ENCODE measurements at regions not wholly inside any gene's neighbourhood (a gene's known extent, or its start where the extent isn't known, plus 50 kb on each side); places are given as distances from the start of the nearest gene placed in this dataset.

DNA sequence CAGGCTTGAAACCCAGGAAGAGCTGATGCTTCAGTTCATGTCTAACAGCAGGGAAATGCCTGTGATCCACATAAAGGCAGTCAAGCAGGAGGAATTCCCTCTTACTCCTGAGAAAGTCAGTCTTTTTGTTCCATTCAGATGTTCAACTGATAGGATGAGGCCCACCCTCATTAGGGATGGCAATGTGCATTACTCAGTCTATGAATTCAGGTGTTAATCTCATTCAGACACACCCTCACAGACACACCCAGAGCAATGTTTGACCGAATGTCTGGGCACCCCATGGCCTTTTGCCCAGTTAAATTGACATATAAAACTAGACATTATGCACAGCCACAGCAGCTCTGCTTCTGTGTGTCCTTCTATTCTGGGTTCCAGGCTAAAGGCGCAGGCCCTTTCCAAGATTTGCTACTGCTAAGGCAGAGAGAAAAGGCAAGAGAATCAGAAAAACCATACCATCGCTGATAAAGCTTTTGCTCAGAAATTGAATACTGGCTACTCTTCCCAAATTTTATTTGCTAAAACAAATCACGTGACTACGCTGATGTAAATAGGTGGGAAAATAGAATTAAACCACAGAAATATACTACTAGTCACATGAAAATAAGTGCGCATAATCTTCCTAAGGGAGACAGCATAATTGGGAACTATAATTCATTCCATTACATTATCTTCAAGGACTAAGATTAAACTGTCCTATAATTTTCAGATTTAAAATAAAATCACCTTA lies 625.0 kb upstream of the MAN1A1 start:
- no peak overlapping the region for H3K4me3 ChIP-seq (ENCODE audit: control insufficient read depth in 2 of 3, extremely low read depth in 1 of 3, insufficient read depth in 2 of 3, low read depth in 1 of 3, low read length in 3 of 3)
- no peak for TF ChIP-seq EZH2 (IDR thresholded peaks at IDR 0.05; ENCODE audit: low read length)
- TF ChIP-seq, protein P1, sequence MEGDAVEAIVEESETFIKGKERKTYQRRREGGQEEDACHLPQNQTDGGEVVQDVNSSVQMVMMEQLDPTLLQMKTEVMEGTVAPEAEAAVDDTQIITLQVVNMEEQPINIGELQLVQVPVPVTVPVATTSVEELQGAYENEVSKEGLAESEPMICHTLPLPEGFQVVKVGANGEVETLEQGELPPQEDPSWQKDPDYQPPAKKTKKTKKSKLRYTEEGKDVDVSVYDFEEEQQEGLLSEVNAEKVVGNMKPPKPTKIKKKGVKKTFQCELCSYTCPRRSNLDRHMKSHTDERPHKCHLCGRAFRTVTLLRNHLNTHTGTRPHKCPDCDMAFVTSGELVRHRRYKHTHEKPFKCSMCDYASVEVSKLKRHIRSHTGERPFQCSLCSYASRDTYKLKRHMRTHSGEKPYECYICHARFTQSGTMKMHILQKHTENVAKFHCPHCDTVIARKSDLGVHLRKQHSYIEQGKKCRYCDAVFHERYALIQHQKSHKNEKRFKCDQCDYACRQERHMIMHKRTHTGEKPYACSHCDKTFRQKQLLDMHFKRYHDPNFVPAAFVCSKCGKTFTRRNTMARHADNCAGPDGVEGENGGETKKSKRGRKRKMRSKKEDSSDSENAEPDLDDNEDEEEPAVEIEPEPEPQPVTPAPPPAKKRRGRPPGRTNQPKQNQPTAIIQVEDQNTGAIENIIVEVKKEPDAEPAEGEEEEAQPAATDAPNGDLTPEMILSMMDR (optimal IDR thresholded peaks at IDR 0.05 in 1 of 3, IDR thresholded peaks at IDR 0.05 in 1 of 3, conservative IDR thresholded peaks at IDR 0.05 in 1 of 3; ENCODE audit: extremely low read depth in 1 of 3, insufficient read depth in 2 of 3, low read length in 3 of 3), result no peak

DNA sequence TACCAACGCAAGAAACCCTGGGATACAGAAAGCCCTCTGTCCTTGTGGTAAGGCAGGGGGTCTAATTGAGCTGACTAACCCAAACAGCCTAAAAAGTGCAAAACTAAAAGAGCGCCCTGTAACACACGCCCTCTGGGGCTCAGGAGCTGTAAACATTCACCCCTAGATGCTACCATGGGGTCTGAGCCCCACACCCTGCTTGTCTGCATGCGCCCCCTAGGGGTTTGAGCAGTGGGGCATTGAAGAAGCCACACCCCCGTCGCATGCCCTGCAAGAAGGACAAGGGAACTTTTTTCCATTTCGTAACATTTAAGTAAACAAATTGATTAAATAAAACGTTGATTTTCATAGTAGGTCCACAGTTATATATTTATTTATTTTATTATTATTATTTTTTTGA lies 616.9 kb upstream of the MAN1A1 start:
- dilution Hi-C loops (cut with MboI; ENCODE audit: extremely low pct_ligation_motif_present, low sequenced_read_pairs), result no loop called here
- H3K9me3 ChIP-seq (ENCODE audit: control insufficient read depth, low read depth, low read length), result no peaks in the 10 kb centered on the region
- TF ChIP-seq, protein P1 (optimal IDR thresholded peaks at IDR 0.05 in 1 of 3, IDR thresholded peaks at IDR 0.05 in 1 of 3, conservative IDR thresholded peaks at IDR 0.05 in 1 of 3; ENCODE audit: extremely low read depth in 1 of 3, insufficient read depth in 2 of 3, low read length in 3 of 3), result peak in 1 of 3 experiments; percentile 24
- TF ChIP-seq EZH2 (IDR thresholded peaks at IDR 0.05; ENCODE audit: low read length), result no peak
- no peaks in the 10 kb centered on the region for H3K4me1 ChIP-seq (ENCODE audit: control insufficient read depth, extremely low read depth, insufficient read depth, low read length)
- H3K4me3 ChIP-seq (ENCODE audit: control insufficient read depth in 2 of 3, extremely low read depth in 1 of 3, insufficient read depth in 2 of 3, low read depth in 1 of 3, low read length in 3 of 3), result no peak overlapping the region
- H3K27me3 ChIP-seq (ENCODE audit: control insufficient read depth, extremely low read depth, insufficient read depth, low read length), result no peaks in the 10 kb centered on the region
- no peak for FAIRE-seq
- no peaks in the 10 kb centered on the region for H3K79me2 ChIP-seq (ENCODE audit: control insufficient read depth, insufficient read depth, low read length)
- no peak overlapping the region for H2AFZ ChIP-seq (ENCODE audit: control insufficient read depth, low read length)
- H3K9ac ChIP-seq (ENCODE audit: control insufficient read depth, extremely low read depth, insufficient read depth, low read length), result no peak overlapping the region
- H3K4me2 ChIP-seq (ENCODE audit: control insufficient read depth, extremely low read depth, insufficient read depth, low read depth, low read length), result no peak overlapping the region
- H3K36me3 ChIP-seq (ENCODE audit: control insufficient read depth in 2 of 2, extremely low read depth in 1 of 2, insufficient read depth in 2 of 2, low read length in 2 of 2), result no peaks in the 10 kb centered on the region
- no peak overlapping the region for H3K27ac ChIP-seq (ENCODE audit: control insufficient read depth, insufficient read depth, low read length)
- H3K9me1 ChIP-seq (ENCODE audit: control insufficient read depth, extremely low read depth, insufficient read depth, low read length), result no peaks in the 10 kb centered on the region
- DNase-seq (ENCODE audit: low read depth, low spot score), result no peak
- H4K20me1 ChIP-seq (ENCODE audit: control insufficient read depth, extremely low read depth, insufficient read depth, low read length), result no peaks in the 10 kb centered on the region

More for the DNA sequence above, 625.0 kb upstream of the MAN1A1 start:
- DNase-seq (ENCODE audit: low read depth, low spot score), result no peak
- dilution Hi-C loops (cut with MboI; ENCODE audit: extremely low pct_ligation_motif_present, low sequenced_read_pairs), result no loop called here
- no peaks in the 10 kb centered on the region for H3K9me1 ChIP-seq (ENCODE audit: control insufficient read depth, extremely low read depth, insufficient read depth, low read length)
- H4K20me1 ChIP-seq (ENCODE audit: control insufficient read depth, extremely low read depth, insufficient read depth, low read length), result no peaks in the 10 kb centered on the region
- no peaks in the 10 kb centered on the region for H3K79me2 ChIP-seq (ENCODE audit: control insufficient read depth, insufficient read depth, low read length)
- H3K27ac ChIP-seq (ENCODE audit: control insufficient read depth, insufficient read depth, low read length), result no peak overlapping the region
- no peak overlapping the region for H3K4me2 ChIP-seq (ENCODE audit: control insufficient read depth, extremely low read depth, insufficient read depth, low read depth, low read length)
- no peak overlapping the region for H3K9ac ChIP-seq (ENCODE audit: control insufficient read depth, extremely low read depth, insufficient read depth, low read length)
- no peaks in the 10 kb centered on the region for H3K27me3 ChIP-seq (ENCODE audit: control insufficient read depth, extremely low read depth, insufficient read depth, low read length)
- H3K4me1 ChIP-seq (ENCODE audit: control insufficient read depth, extremely low read depth, insufficient read depth, low read length), result no peaks in the 10 kb centered on the region
- H3K9me3 ChIP-seq (ENCODE audit: control insufficient read depth, low read depth, low read length), result no peaks in the 10 kb centered on the region
- no peak overlapping the region for H2AFZ ChIP-seq (ENCODE audit: control insufficient read depth, low read length)
- FAIRE-seq, result no peak
- H3K36me3 ChIP-seq (ENCODE audit: control insufficient read depth in 2 of 2, extremely low read depth in 1 of 2, insufficient read depth in 2 of 2, low read length in 2 of 2), result no peaks in the 10 kb centered on the region

Measured in keratinocyte (primary cell).